HFFc6 (cell line): ENCODE measurements at regions not wholly inside any gene's neighbourhood (a gene's known extent, or its start where the extent isn't known, plus 50 kb on each side); places are given as distances from the start of the nearest gene placed in this dataset.
A peak's percentile ranks its signal among the peaks of the same experiment; 100 is the strongest.

Source experiments
- DNase-seq: peaks from one replicate; pipeline ENCODE4 v3.0.0-alpha.2; 2018
- H3K27ac Mint-ChIP-seq: 2 replicates; pipeline ENCODE4 v1.8.0; 2020; ENCODE audit warnings: mild to moderate bottlenecking, mixed read lengths
- H3K27me3 Mint-ChIP-seq: 2 replicates; pipeline ENCODE4 v1.8.0; 2021; ENCODE audit warnings: mild to moderate bottlenecking, moderate library complexity, mixed read lengths; ENCODE audit not compliant: insufficient read depth
- H3K36me3 Mint-ChIP-seq: 2 replicates; pipeline ENCODE4 v1.8.0; 2021; ENCODE audit warnings: low read depth, mixed read lengths
- H3K4me1 Mint-ChIP-seq: 2 replicates; pipeline ENCODE4 v1.8.0; 2020; ENCODE audit warnings: low read depth, mixed read lengths
- H3K4me3 Mint-ChIP-seq: 2 replicates; pipeline ENCODE4 v1.8.0; 2020; ENCODE audit warnings: mild to moderate bottlenecking, moderate library complexity, mixed read lengths
- H3K9me3 Mint-ChIP-seq: 2 replicates; pipeline ENCODE4 v1.8.0; 2020; ENCODE audit warnings: mild to moderate bottlenecking, mixed read lengths
- TF ChIP-seq, protein P1 (sequence below): fragments of 200-600 bp; sonication (generic); IDR thresholded peaks from 2 replicates; pipeline ENCODE4 v1.5.0; 2021; ENCODE audit warnings: antibody characterized with exemption, mild to moderate bottlenecking

DNA sequence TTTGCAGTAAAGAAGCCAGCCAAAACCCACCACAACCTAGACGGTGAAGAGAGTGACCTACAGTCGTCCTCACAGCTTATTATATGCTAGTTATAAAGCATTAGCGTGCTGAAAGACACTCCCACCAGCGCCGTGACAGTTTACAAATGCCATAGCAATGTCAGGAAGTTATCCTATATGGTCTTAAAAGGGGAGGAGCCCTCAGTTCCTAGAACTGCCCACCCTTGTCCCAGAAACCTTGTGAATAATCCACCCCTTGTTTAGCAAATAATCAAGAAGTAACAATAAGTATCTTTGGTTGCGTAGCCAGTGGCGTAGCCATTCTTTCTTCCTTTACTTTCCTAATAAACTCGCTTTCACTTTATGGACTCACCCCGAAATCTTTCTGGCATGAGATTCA is 227.9 kb upstream of the ARGLU1 start:
- no peak for DNase-seq
- TF ChIP-seq, protein P1, sequence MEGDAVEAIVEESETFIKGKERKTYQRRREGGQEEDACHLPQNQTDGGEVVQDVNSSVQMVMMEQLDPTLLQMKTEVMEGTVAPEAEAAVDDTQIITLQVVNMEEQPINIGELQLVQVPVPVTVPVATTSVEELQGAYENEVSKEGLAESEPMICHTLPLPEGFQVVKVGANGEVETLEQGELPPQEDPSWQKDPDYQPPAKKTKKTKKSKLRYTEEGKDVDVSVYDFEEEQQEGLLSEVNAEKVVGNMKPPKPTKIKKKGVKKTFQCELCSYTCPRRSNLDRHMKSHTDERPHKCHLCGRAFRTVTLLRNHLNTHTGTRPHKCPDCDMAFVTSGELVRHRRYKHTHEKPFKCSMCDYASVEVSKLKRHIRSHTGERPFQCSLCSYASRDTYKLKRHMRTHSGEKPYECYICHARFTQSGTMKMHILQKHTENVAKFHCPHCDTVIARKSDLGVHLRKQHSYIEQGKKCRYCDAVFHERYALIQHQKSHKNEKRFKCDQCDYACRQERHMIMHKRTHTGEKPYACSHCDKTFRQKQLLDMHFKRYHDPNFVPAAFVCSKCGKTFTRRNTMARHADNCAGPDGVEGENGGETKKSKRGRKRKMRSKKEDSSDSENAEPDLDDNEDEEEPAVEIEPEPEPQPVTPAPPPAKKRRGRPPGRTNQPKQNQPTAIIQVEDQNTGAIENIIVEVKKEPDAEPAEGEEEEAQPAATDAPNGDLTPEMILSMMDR, result no peak
- Mint-ChIP-seq H3K27ac (no peak overlapping the region), H3K4me3 (peak overlapping the region; percentile 52; the same call in 1 of the 2 replicates), H3K4me1 (no peaks in the 10 kb centered on the region), H3K27me3 (no peaks in the 10 kb centered on the region), H3K9me3 (peaks cover 10% of the 10 kb centered on the region; the same call in 1 of the 2 replicates), H3K36me3 (no peaks in the 10 kb centered on the region; the same call in 1 of the 2 replicates)

DNA sequence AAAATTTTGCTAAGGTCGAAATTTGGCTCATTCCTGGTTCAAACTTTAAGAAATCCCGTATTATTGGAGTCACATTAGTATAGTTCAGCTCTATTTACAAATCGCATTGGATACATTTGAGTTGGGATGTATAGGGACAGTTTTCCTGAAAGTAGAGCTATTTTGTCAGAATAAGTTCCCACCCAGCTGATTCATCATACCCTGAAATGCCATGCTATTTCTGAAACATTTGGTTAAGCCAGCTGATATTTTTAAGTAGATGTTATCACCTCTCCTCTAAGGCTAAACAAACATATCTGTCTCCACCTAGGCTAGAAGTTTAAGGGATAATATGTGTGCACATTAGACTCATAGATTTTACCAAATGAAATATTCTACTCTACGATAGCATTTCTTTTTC is 226.2 kb upstream of the ARGLU1 start:
- DNase-seq, result no peak
- Mint-ChIP-seq H3K36me3 (no peaks in the 10 kb centered on the region; the same call in 1 of the 2 replicates), H3K4me1 (no peaks in the 10 kb centered on the region), H3K9me3 (peaks cover 8% of the 10 kb centered on the region; the same call in 1 of the 2 replicates), H3K27me3 (no peaks in the 10 kb centered on the region), H3K27ac (no peak overlapping the region), H3K4me3 (no peak overlapping the region)
- TF ChIP-seq, protein P1, result no peak

DNA sequence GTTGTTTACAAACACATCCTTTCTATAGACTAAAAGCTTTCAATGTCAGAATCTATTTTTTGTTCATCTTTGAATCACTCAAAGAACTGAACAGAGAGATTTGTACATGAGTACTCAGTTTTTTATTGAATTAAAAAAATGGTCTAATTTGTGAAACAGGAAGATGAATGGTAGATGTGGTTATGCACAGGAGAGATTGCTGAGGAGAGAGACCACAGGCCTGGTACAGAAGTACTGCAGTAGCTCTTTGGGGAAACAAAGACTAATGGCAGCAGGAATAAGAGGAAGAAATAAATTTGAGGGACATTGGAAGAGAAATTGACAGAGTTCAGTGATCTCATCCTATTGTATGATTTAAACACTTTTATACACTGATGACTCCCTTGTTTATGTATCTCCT is 222.0 kb upstream of the ARGLU1 start:
- H3K9me3 Mint-ChIP-seq, result no peaks in the 10 kb centered on the region
- no peaks in the 10 kb centered on the region for H3K4me1 Mint-ChIP-seq
- TF ChIP-seq, protein P1, result no peak
- no peak for DNase-seq
- H3K27me3 Mint-ChIP-seq, result no peaks in the 10 kb centered on the region
- H3K4me3 Mint-ChIP-seq, result no peak overlapping the region
- H3K36me3 Mint-ChIP-seq, result no peaks in the 10 kb centered on the region
- no peak overlapping the region for H3K27ac Mint-ChIP-seq

DNA sequence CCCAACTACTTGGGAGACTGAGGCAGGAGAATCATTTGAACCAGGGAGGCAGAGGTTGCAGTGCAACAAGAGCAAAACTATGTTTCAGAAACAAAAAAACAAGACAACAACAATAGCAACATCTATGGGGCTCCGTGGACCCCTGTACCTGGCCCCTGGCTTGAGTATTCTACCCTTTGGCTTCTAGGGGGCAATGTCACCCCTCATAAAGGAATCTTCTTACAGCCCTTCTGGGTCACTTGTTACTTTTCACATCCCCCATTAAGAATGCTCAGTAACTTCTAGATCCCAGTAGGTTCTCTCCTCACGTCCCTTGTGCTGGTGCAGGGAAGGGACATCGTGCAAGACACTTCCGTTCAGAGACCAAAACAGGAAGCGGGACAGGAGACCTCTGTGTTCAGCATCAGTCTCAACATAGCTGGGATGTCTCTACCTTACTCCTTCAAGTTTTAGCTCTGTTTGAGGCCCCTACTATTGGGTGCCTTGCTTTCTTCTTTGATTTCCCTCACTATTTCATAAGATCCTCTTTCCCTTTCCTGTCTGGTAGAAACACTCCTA is 218.1 kb upstream of the ARGLU1 start:
- DNase-seq, result no peak
- no peaks in the 10 kb centered on the region for H3K4me1 Mint-ChIP-seq
- H3K36me3 Mint-ChIP-seq, result no peaks in the 10 kb centered on the region
- no peaks in the 10 kb centered on the region for H3K9me3 Mint-ChIP-seq
- H3K27me3 Mint-ChIP-seq, result no peaks in the 10 kb centered on the region; the same call in 1 of the 2 replicates
- H3K4me3 Mint-ChIP-seq, result no peak overlapping the region
- H3K27ac Mint-ChIP-seq, result no peak overlapping the region
- TF ChIP-seq, protein P1, result no peak

DNA sequence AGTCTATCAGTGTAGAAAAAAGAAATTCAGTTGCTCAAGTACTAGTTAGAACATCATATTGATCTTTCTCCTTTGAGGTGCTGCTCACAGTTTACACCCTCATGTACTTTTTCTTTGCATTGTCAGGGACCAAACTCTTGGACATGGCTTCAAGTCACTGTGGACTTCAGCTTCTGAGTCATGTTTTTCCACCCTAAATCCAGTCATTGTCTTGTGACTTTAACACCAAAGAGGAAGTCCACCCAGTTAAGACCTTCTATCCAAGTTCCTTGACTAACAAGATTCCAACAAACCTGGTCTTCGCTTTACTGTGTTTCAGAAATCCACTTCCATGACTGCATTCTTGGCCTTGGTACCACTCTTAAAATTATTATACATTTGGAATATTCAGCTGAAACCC is 206.7 kb upstream of the ARGLU1 start:
- TF ChIP-seq, protein P1, result no peak
- H3K27ac Mint-ChIP-seq, result no peak overlapping the region
- peaks cover 8% of the 10 kb centered on the region; the same call in 1 of the 2 replicates for H3K9me3 Mint-ChIP-seq
- no peak for DNase-seq
- peaks cover 1% of the 10 kb centered on the region; the same call in 1 of the 2 replicates for H3K27me3 Mint-ChIP-seq
- H3K4me3 Mint-ChIP-seq, result no peak overlapping the region
- no peaks in the 10 kb centered on the region for H3K4me1 Mint-ChIP-seq
- no peaks in the 10 kb centered on the region for H3K36me3 Mint-ChIP-seq
